NCI-H82 (cell line): ENCODE measurements at regions not wholly inside any gene's neighbourhood (a gene's known extent, or its start where the extent isn't known, plus 50 kb on each side); places are given as distances from the start of the nearest gene placed in this dataset.

ENCODE experiments used
- DNase-seq: peaks from one replicate; lab custom pipeline; 2025; lab: John Stamatoyannopoulos, UW

GRCh38 chr6:53216301-53216700 lies 67.7 kb upstream of the GCM1 start:
- DNase-seq: no peak

- no peak for DNase-seq
Measured at GRCh38 chr6:53214172-53214571, 65.5 kb upstream of the GCM1 start.

GRCh38 chr6:53210811-53211210 lies 62.2 kb upstream of the GCM1 start:
- peak; percentile 33 for DNase-seq

- DNase-seq: no peak
Measured at GRCh38 chr6:53209681-53210080, 61.0 kb upstream of the GCM1 start.

- no peak for DNase-seq
Measured at GRCh38 chr6:53205778-53206177, 57.1 kb upstream of the GCM1 start.

GRCh38 chr6:53203483-53203882 lies 54.8 kb upstream of the GCM1 start:
- DNase-seq: peak; percentile 43

GRCh38 chr6:53202052-53202451 lies 53.4 kb upstream of the GCM1 start:
- no peak for DNase-seq

GRCh38 chr6:53201270-53201669 lies 52.6 kb upstream of the GCM1 start:
- no peak for DNase-seq

GRCh38 chr6:53199765-53200164 lies 51.1 kb upstream of the GCM1 start:
- DNase-seq: no peak

- no peak for DNase-seq
Measured at GRCh38 chr6:53199156-53199555, 50.5 kb upstream of the GCM1 start.
